ENCODE measurements at regions not wholly inside any gene's neighbourhood (a gene's known extent, or its start where the extent isn't known, plus 50 kb on each side); places are given as distances from the start of the nearest gene placed in this dataset.

DNA sequence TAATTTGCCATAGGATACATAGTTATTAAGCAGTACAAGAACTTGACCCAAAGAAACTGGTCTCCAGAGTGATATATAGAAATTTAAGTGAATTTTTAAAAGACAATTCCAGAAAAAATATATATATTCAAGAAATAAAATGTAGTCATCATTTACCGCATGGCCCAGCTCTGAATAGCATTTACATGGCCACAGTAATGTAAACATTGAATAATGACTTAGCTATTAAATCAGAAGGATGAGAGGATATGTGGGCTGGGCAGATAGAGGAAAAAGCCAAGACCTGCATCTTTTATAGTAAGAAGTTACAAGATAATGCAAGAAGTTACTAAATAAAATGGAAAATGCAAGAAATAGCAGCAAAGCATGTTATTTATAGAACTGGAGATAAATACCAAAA is 405.2 kb upstream of the WWC1 start:
- Histone ChIP-seq H3K4me2 (ENCODE audit: insufficient read depth, low read length) (no peak overlapping the region), H3K27me3 (ENCODE audit: insufficient read depth, low read length) (no peaks in the 10 kb centered on the region), H4K20me1 (ENCODE audit: insufficient read depth, low read length) (no peaks in the 10 kb centered on the region), H3K9me3 (ENCODE audit: low read depth, low read length) (no peaks in the 10 kb centered on the region), H3K4me3 (ENCODE audit: insufficient read depth, low read length) (no peak overlapping the region), H2AFZ (ENCODE audit: low read length) (no peak overlapping the region), H3K4me1 (ENCODE audit: insufficient read depth, low read length) (no peaks in the 10 kb centered on the region), H3K36me3 (ENCODE audit: insufficient read depth, low read length) (no peaks in the 10 kb centered on the region), H3K79me2 (ENCODE audit: insufficient read depth, low read length) (no peaks in the 10 kb centered on the region), H3K27ac (ENCODE audit: low read depth, low read length) (no peak overlapping the region)
- DNase-seq (ENCODE audit: insufficient read length, low spot score, missing footprints) = no peak
- TF ChIP-seq, protein P1, sequence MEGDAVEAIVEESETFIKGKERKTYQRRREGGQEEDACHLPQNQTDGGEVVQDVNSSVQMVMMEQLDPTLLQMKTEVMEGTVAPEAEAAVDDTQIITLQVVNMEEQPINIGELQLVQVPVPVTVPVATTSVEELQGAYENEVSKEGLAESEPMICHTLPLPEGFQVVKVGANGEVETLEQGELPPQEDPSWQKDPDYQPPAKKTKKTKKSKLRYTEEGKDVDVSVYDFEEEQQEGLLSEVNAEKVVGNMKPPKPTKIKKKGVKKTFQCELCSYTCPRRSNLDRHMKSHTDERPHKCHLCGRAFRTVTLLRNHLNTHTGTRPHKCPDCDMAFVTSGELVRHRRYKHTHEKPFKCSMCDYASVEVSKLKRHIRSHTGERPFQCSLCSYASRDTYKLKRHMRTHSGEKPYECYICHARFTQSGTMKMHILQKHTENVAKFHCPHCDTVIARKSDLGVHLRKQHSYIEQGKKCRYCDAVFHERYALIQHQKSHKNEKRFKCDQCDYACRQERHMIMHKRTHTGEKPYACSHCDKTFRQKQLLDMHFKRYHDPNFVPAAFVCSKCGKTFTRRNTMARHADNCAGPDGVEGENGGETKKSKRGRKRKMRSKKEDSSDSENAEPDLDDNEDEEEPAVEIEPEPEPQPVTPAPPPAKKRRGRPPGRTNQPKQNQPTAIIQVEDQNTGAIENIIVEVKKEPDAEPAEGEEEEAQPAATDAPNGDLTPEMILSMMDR (IDR thresholded peaks at IDR 0.05; ENCODE audit: extremely low read depth, low read depth, low read length) = no peak

DNA sequence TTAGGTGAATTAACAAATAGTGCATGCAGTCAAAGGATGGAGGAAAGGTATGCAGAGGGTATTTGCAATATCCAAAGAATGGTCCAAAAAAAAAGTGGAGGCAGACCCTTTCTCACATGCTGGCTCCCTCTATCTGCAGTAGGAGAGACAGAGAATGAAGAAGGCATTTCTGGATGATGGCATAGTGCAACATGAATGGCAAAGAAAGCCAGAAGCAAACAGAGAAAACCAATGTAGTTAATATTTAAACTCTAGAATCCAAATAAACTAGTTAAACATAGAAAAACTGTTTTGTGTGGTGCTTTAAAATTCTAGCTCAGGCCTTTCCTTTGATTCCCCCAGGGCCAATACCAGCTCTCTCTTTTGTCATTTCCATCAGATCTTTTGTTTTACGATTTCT is 403.1 kb upstream of the WWC1 start:
- no peaks in the 10 kb centered on the region for H3K4me1 ChIP-seq (ENCODE audit: insufficient read depth, low read length)
- H2AFZ ChIP-seq (ENCODE audit: low read length) = no peak overlapping the region
- H3K27me3 ChIP-seq (ENCODE audit: insufficient read depth, low read length) = no peaks in the 10 kb centered on the region
- no peaks in the 10 kb centered on the region for H3K79me2 ChIP-seq (ENCODE audit: insufficient read depth, low read length)
- DNase-seq (ENCODE audit: insufficient read length, low spot score, missing footprints) = no peak
- no peak overlapping the region for H3K4me2 ChIP-seq (ENCODE audit: insufficient read depth, low read length)
- no peaks in the 10 kb centered on the region for H3K9me3 ChIP-seq (ENCODE audit: low read depth, low read length)
- H3K4me3 ChIP-seq (ENCODE audit: insufficient read depth, low read length) = no peak overlapping the region
- H4K20me1 ChIP-seq (ENCODE audit: insufficient read depth, low read length) = no peaks in the 10 kb centered on the region
- TF ChIP-seq, protein P1 (IDR thresholded peaks at IDR 0.05; ENCODE audit: extremely low read depth, low read depth, low read length) = no peak
- H3K36me3 ChIP-seq (ENCODE audit: insufficient read depth, low read length) = no peaks in the 10 kb centered on the region
- no peak overlapping the region for H3K27ac ChIP-seq (ENCODE audit: low read depth, low read length)

DNA sequence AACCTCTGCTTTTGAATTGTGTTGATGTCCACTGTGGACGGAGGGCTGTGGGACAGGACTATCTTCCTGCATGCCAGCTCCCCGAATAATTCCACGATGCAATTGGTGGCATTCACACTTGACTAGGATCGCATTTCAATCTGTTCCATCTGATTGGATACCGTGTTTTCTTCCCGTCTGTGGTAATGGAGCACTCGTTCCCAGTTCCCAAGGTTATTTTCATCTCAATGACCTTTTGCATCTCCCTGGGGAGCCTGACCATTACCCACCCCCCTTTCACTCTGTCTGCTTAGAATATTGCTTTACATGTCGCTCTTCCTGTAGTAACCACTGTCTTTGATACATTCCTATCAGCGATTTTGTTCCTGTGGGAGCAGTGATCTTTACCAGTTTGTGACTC is 402.2 kb upstream of the WWC1 start:
- no peaks in the 10 kb centered on the region for H3K79me2 ChIP-seq (ENCODE audit: insufficient read depth, low read length)
- H3K27me3 ChIP-seq (ENCODE audit: insufficient read depth, low read length) = no peaks in the 10 kb centered on the region
- H3K36me3 ChIP-seq (ENCODE audit: insufficient read depth, low read length) = no peaks in the 10 kb centered on the region
- H2AFZ ChIP-seq (ENCODE audit: low read length) = no peak overlapping the region
- H3K4me1 ChIP-seq (ENCODE audit: insufficient read depth, low read length) = no peaks in the 10 kb centered on the region
- H3K27ac ChIP-seq (ENCODE audit: low read depth, low read length) = no peak overlapping the region
- no peak overlapping the region for H3K4me2 ChIP-seq (ENCODE audit: insufficient read depth, low read length)
- H3K4me3 ChIP-seq (ENCODE audit: insufficient read depth, low read length) = no peak overlapping the region
- H4K20me1 ChIP-seq (ENCODE audit: insufficient read depth, low read length) = no peaks in the 10 kb centered on the region
- no peak for DNase-seq (ENCODE audit: insufficient read length, low spot score, missing footprints)
- H3K9me3 ChIP-seq (ENCODE audit: low read depth, low read length) = no peaks in the 10 kb centered on the region
- TF ChIP-seq, protein P1 (IDR thresholded peaks at IDR 0.05; ENCODE audit: extremely low read depth, low read depth, low read length) = no peak

DNA sequence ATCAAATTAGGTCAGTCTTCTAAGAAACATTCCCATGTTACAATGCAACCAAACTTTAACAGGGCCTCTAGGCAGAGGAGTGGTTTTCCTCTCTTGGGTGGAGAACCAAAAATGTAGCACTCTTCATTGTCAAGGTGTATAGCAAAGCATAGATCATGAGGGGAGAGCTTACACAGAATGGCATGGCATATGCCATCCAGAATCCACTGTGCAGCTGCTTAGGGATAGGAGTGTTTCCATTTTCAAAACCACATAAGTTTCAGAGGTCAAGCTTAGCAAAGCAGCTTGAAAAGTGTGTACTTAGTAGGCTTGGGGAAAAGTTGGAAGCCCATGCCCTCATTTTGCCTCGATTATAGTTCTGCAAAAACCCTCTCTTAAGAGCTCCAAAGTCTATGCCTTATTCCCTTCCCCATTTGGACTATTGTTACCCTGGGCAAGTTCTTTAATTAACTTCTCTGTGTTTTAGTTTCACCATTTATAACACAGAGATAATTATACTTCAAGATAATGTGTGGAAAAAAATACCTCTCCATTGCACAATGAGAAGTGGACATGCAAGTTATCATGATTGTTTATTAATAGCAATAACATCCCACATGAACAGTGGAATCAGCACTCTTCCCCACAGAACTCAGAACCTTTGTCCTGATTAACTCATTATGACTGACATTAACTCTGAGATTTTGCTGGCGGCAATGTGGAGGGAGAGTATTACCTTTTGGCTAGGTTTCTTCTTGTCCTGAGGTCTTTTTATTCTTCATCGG is 398.9 kb upstream of the WWC1 start:
- TF ChIP-seq, protein P1 (IDR thresholded peaks at IDR 0.05; ENCODE audit: extremely low read depth, low read depth, low read length) = no peak
- Histone ChIP-seq H2AFZ (ENCODE audit: low read length) (no peak overlapping the region), H3K9me3 (ENCODE audit: low read depth, low read length) (no peaks in the 10 kb centered on the region), H3K36me3 (ENCODE audit: insufficient read depth, low read length) (no peaks in the 10 kb centered on the region), H3K4me1 (ENCODE audit: insufficient read depth, low read length) (no peaks in the 10 kb centered on the region), H4K20me1 (ENCODE audit: insufficient read depth, low read length) (no peaks in the 10 kb centered on the region), H3K79me2 (ENCODE audit: insufficient read depth, low read length) (no peaks in the 10 kb centered on the region), H3K27ac (ENCODE audit: low read depth, low read length) (no peak overlapping the region), H3K4me3 (ENCODE audit: insufficient read depth, low read length) (no peak overlapping the region), H3K27me3 (ENCODE audit: insufficient read depth, low read length) (no peaks in the 10 kb centered on the region), H3K4me2 (ENCODE audit: insufficient read depth, low read length) (no peak overlapping the region)
- no peak for DNase-seq (ENCODE audit: insufficient read length, low spot score, missing footprints)
